HG02642 (cell line): ENCODE measurements at regions not wholly inside any gene's neighbourhood (a gene's known extent, or its start where the extent isn't known, plus 50 kb on each side); places are given as distances from the start of the nearest gene placed in this dataset.

Source experiments
- ATAC-seq: cut with Tn5 transposase; IDR thresholded peaks from one replicate; pipeline ENCODE4 v1.9.1; 2021; ENCODE audit warnings: mild to moderate bottlenecking; ENCODE audit not compliant: unreplicated experiment, poor library complexity

- ATAC-seq: no peak
These were observed 200.9 kb upstream of the CHRM2 start for GRCh38 chr7:136667584-136667983.

DNA sequence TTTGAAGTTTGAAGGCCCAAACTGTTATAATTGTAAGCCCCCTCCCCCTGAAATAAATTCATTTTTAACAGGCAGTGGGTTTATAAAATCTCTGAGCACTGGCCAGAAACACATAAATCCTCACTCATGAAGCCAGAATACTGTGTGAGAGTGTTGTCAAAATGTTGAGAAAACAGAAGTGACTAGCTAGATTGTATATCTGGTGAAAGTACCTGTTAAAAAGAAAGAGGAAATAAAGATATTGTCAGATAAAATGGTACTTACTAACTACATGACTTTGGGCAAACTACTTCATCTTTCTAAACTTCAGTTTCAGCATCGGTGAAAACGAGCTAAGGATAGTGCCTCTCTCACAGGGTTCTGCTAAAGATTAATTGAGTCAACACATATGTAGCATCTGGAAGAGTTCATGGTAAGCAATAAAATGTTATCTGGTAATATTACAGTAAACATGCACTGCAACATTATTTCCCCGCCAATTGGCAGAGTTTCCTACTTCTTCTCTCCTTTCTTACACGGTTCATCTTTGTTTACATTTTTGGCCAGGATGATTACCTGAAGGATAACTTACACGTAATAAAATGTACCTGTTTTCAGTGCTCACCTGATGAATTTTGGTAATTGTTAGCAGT lies 202.5 kb upstream of the CHRM2 start:
- no peak for ATAC-seq

DNA sequence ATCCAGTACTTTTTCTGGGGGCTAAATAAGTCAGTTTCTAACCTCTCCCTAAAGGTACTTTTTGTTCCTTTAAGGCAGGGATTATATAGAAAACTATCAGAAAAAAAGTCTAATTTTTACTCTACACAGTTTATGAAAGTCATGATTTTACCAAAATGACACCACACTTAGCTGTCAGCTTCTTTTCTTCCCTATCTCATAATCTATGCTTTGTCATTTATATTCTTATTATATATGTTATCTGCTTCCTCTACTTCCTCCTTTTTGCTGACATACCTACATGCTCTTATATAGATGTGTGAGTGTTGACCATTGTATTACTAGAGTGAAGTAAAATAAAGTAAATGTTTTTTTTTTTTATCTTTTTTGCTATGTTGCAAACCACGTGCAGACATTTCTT lies 203.9 kb upstream of the CHRM2 start:
- ATAC-seq: no peak

- ATAC-seq: no peak
These were observed 210.9 kb upstream of the CHRM2 start for GRCh38 chr7:136657482-136657921.

GRCh38 chr7:136656516-136656915 lies 211.9 kb upstream of the CHRM2 start:
- ATAC-seq: no peak

DNA sequence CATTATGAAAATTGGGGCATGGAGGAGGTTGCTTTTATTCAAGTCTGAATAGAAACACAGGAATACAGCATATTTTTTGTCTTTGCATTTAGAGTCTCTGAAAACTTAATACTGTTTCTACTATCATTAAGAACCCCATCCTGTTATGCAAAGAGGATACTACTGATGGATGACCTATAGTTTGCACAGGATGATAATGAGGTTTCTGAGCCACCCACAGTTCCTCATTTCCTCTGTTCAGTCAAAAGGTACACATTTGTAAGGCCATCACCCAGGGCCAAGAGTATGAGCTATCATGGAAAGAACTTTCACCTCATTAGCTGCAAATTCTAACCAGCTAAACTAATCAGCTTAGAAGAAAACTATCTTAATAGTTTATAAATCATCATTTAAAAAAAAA lies 213.0 kb upstream of the CHRM2 start:
- no peak for ATAC-seq

DNA sequence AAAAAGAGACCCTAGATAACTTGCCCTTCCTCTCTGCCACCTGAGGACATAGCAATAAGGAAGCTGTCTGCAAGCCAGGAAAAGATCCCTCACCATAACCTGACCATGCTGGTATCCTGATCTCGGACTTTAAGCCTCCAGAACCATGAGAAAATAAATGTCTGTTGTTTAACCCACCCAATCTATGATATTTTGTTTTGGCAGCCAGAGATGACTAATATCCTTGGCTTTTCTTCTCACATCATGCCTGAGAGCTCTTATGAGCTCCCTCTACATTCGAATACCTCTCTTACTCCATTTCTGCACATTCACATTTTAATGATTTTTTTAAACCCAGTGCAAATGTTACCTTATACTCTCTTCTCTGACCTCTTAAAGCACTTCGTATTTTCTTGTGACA lies 214.0 kb upstream of the CHRM2 start:
- ATAC-seq: no peak

GRCh38 chr7:136652635-136653370 lies 215.6 kb upstream of the CHRM2 start:
- no peak for ATAC-seq

DNA sequence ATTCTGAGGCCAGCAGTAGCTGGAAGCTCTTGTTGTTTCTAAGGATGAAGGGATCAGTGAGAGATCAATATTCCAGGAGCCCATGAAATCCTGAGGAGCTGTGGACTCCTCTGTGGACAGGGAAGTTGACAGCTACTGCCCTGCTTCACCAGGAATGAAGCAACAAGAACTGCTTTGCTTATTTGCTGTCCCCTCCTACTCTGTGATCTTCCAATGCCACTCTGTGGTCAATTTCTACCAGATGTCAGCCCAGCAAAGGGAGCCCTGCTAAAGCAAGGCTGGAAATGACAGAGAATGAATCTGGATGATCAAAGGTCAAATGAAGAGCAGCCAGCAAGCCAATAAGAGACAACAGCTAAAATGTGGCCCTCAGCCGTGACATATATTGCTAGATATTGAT lies 227.5 kb upstream of the CHRM2 start:
- ATAC-seq: no peak

DNA sequence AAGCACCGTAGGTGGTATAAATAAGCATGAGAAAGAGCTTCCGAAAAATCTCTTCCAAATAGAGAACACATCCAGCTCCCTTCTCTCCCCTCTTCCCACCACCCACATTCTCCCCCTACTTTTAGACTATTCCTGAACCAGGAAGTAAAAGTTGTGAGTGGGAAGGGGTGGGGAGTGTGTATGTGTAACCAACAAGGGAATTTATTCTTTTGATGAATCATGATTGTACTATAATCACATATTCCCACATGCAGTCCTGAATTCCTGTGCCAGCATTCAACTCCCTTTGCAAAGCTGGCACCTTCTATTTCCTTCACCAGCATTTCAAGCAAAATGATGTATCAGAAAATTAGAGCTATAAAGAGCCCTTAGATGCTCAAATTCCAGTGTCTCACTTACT lies 230.6 kb upstream of the CHRM2 start:
- ATAC-seq: no peak

DNA sequence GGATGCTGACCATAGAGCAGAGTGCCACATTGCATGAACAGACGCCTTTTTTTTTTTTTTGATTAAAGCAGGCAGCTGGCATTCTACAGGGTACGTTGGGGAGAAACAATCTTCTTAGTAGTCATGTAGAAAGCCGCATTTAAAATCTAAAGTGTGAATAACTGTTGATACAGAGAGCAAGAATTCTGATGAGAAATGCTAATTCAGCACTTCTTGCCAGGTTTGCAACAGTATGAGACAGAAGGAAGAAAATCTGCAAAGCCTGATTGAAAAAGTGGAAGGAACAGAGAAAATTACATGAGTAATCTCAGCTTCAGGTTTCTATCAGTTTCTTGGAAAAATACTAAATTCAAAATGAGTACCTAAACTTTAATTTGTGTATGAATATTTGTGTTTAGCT lies 232.7 kb upstream of the CHRM2 start:
- ATAC-seq: no peak

- no peak for ATAC-seq
These were observed 249.6 kb upstream of the CHRM2 start for GRCh38 chr7:136618818-136619217.

GRCh38 chr7:136617176-136617575 lies 251.3 kb upstream of the CHRM2 start:
- no peak for ATAC-seq

GRCh38 chr7:136605532-136606329 lies 262.7 kb upstream of the CHRM2 start:
- no peak for ATAC-seq

GRCh38 chr7:136601772-136602171 lies 266.7 kb upstream of the CHRM2 start:
- no peak for ATAC-seq

- no peak for ATAC-seq
These were observed 268.0 kb upstream of the CHRM2 start for GRCh38 chr7:136600475-136600874.

- ATAC-seq: no peak
These were observed 273.7 kb upstream of the CHRM2 start for GRCh38 chr7:136594739-136595144.

GRCh38 chr7:136588216-136588615 lies 280.2 kb upstream of the CHRM2 start:
- no peak for ATAC-seq

- no peak for ATAC-seq
These were observed 282.3 kb upstream of the CHRM2 start for GRCh38 chr7:136585954-136586670.

- no peak for ATAC-seq
These were observed 302.0 kb upstream of the CHRM2 start for GRCh38 chr7:136566491-136566890.

DNA sequence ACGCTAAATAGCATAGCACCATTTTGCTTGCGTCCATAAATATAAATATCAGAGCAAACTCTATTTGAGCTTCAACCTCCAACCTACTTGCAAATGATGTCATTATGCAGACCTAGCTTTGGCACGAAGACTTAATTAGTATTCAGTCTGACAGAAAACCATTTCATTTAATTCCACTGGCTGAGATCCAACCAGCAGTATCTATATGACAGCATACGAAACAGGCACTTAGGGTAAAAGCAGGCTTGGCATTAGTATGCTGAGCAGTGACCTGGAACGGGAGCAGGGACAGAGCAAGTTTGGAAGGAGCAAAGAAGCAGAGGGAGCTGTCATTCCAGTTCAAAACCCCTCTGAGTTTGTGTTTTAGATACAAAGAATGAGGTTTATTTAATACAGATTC lies 312.5 kb upstream of the CHRM2 start:
- no peak for ATAC-seq
